Activated B cell treated with CpG ODN at 0.5 μM for 24 hours (primary cell): ENCODE measurements at regions not wholly inside any gene's neighbourhood (a gene's known extent, or its start where the extent isn't known, plus 50 kb on each side); places are given as distances from the start of the nearest gene placed in this dataset.
"Not testable (repeated sequence)": the region's sequence is repeated elsewhere in the genome, so short reads cannot be mapped to it uniquely, and the experiment has no call there.

Experiments used
- ATAC-seq: fragments of 200-7000 bp; cut with Tn5 transposase; one replicate; pipeline ENCODE4 v1.10.0; 2021; ENCODE audit warnings: low read depth, mild to moderate bottlenecking, moderate library complexity
- CTCF ChIA-PET: fragments of 350-600 bp; sonication (Branson Sonifier 250); formaldehyde crosslinking; loops from one replicate; lab custom pipeline; 2021; ENCODE audit warnings: antibody characterized with exemption; lab: Charles Lee
- POLR2A ChIA-PET: fragments of 350-600 bp; sonication (Branson Sonifier 250); formaldehyde crosslinking; loops from one replicate; lab custom pipeline; 2021; ENCODE audit warnings: antibody characterized with exemption; lab: Charles Lee
- DNase-seq: peaks from one replicate; pipeline ENCODE4 v3.0.0; 2022
- H3K27ac Mint-ChIP-seq: one replicate; pipeline ENCODE4 v1.8.0; 2020; ENCODE audit warnings: mixed read lengths
- H3K27me3 Mint-ChIP-seq: one replicate; pipeline ENCODE4 v1.8.0; 2021; ENCODE audit warnings: mixed read lengths
- H3K36me3 Mint-ChIP-seq: one replicate; pipeline ENCODE4 v1.8.0; 2021; ENCODE audit warnings: low read depth, mixed read lengths
- H3K4me1 Mint-ChIP-seq: one replicate; pipeline ENCODE4 v1.8.0; 2021; ENCODE audit warnings: mixed read lengths
- H3K4me3 Mint-ChIP-seq: one replicate; pipeline ENCODE4 v1.8.0; 2020; ENCODE audit warnings: mild to moderate bottlenecking, mixed read lengths
- H3K9me3 Mint-ChIP-seq: one replicate; pipeline ENCODE4 v1.8.0; 2020; ENCODE audit warnings: mixed read lengths
- intact Hi-C: fragments of 100-400 bp; cut with micrococcal nuclease; formaldehyde crosslinking; loops from one replicate; pipeline ENCODE4 v1.15.1; 2024
- TF ChIP-seq, protein P1 (sequence below): fragments of 200-600 bp; IDR thresholded peaks from one replicate; pipeline ENCODE4 v1.8.0; 2022; ENCODE audit warnings: antibody characterized with exemption, mild to moderate bottlenecking

DNA sequence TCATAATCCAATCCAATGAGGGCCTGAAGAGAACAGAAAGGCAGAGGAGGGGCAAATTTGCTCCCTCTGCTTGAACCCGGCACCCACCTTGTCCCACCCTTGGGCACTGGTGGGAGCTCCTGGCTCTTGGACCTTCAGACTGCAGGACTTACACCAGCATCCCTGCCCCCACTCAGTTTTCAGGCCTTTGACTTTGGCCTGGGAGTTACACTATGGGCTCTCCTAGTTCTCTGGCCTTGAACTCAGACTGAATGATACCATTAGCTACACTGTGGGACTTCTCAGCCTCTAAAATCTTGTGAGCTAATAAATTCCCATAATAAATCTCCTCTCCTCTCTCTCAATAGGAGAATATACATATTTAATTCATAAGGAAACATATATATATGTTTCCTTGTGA, 114.4 kb downstream of the AHR start:
- TF ChIP-seq, protein P1, sequence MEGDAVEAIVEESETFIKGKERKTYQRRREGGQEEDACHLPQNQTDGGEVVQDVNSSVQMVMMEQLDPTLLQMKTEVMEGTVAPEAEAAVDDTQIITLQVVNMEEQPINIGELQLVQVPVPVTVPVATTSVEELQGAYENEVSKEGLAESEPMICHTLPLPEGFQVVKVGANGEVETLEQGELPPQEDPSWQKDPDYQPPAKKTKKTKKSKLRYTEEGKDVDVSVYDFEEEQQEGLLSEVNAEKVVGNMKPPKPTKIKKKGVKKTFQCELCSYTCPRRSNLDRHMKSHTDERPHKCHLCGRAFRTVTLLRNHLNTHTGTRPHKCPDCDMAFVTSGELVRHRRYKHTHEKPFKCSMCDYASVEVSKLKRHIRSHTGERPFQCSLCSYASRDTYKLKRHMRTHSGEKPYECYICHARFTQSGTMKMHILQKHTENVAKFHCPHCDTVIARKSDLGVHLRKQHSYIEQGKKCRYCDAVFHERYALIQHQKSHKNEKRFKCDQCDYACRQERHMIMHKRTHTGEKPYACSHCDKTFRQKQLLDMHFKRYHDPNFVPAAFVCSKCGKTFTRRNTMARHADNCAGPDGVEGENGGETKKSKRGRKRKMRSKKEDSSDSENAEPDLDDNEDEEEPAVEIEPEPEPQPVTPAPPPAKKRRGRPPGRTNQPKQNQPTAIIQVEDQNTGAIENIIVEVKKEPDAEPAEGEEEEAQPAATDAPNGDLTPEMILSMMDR, result no peak
- no peak overlapping the region for H3K27ac Mint-ChIP-seq
- DNase-seq, result no peak
- intact Hi-C loops, result no loop called here
- ATAC-seq, result no peak
- no peaks in the 10 kb centered on the region for H3K36me3 Mint-ChIP-seq
- no peaks in the 10 kb centered on the region for H3K4me1 Mint-ChIP-seq
- no peak overlapping the region for H3K4me3 Mint-ChIP-seq
- H3K9me3 Mint-ChIP-seq, result no peaks in the 10 kb centered on the region
- POLR2A ChIA-PET, result no interaction called here
- CTCF ChIA-PET, result no interaction called here
- no peaks in the 10 kb centered on the region for H3K27me3 Mint-ChIP-seq

DNA sequence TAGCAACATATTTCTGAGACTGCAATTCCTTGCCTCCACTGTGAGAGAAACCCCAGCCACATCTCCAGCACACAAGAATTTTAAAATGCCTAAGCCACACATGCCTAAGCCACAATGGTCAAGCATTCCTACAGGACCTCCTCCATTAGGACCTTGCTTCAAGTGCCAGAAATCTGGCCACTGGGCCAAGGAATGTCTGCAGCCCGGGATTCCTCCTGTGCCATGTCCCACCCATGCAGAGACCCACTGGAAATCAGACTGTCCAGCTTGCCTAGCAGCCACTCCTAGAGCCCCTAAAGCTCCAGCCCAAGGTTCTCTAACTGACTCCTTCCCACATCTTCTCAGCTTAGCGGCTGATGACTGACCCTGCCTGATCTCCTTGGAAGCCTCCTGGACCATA, 117.5 kb downstream of the AHR start:
- DNase-seq, result no peak
- intact Hi-C loops, result no loop called here

DNA sequence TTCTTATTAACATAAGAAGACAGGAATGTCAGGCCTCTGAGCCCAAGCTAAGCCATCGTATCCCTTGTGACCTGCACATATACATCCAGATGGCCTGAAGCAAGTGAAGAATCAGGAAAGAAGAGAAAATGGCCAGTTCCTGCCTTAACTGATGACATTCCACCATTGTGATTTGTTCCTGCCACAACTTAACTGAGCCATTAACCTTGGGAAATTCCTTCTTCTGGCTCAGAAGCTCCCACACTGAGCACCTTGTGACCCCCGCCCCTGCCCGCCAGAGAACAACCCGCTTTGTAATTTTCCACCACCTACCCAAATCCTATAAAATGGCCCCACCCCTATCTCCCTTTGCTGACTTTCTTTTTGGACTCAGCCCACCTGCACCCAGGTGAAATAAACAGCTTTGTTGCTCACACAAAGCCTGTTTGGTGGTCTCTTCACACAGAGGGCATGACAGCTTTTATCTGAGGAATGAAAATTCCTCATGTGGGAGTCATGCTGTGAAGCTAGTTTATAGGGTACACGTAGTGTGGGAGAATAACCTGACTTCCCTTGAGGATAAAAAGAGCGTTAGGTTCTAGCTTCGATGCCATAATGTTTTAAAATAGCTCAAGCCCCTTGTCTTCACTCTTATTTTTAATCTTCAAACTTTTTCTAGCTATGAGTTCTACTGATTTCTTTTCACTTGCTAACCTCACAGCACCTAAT, 122.0 kb downstream of the AHR start:
- intact Hi-C loops, H3K4me1 Mint-ChIP-seq, H3K27me3 Mint-ChIP-seq, H3K27ac Mint-ChIP-seq, DNase-seq, H3K4me3 Mint-ChIP-seq, H3K36me3 Mint-ChIP-seq, CTCF ChIA-PET, H3K9me3 Mint-ChIP-seq, ATAC-seq: not testable (repeated sequence)
- POLR2A ChIA-PET, result interaction anchor here (0.8 kb wide), 1 partner anchor 18 kb away, joined by 3 read pairs; no protein-coding TSS in a partner anchor

More for the DNA sequence above, 117.5 kb downstream of the AHR start:
- ChIA-PET POLR2A (no interaction called here), CTCF (no interaction called here)
- no peak for ATAC-seq
- no peak overlapping the region for H3K27ac Mint-ChIP-seq
- TF ChIP-seq, protein P1, result no peak
- H3K4me3 Mint-ChIP-seq, result no peak overlapping the region
- no peaks in the 10 kb centered on the region for H3K4me1 Mint-ChIP-seq
- H3K27me3 Mint-ChIP-seq, result no peaks in the 10 kb centered on the region
- no peaks in the 10 kb centered on the region for H3K36me3 Mint-ChIP-seq
- no peaks in the 10 kb centered on the region for H3K9me3 Mint-ChIP-seq

DNA sequence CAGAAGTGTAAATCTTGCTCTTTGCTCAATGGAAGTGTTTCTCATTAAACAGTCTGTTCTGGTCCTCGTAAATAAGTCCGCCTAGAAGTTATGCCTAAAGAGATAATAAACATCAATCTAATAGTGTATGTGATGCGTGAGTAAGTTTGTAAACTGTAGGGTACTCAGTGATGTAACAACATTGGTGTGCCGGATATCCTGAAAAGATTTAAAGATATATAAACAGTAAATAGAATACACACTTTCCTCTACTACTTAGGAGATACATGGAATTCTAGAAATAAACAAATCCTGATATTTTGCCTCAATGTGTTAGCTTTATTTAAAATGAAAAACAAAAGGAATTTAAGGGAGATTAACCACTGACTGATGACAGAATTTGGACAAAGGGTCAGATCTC, 123.5 kb downstream of the AHR start:
- ChIA-PET POLR2A (no interaction called here), CTCF (no interaction called here)
- no peak overlapping the region for H3K27ac Mint-ChIP-seq
- H3K9me3 Mint-ChIP-seq, result peaks cover under 1% of the 10 kb centered on the region
- no peaks in the 10 kb centered on the region for H3K36me3 Mint-ChIP-seq
- TF ChIP-seq, protein P1, result no peak
- H3K27me3 Mint-ChIP-seq, result no peaks in the 10 kb centered on the region
- no peak overlapping the region for H3K4me3 Mint-ChIP-seq
- DNase-seq (no peak), ATAC-seq (no peak)
- intact Hi-C loops, result no loop called here
- H3K4me1 Mint-ChIP-seq, result no peaks in the 10 kb centered on the region

DNA sequence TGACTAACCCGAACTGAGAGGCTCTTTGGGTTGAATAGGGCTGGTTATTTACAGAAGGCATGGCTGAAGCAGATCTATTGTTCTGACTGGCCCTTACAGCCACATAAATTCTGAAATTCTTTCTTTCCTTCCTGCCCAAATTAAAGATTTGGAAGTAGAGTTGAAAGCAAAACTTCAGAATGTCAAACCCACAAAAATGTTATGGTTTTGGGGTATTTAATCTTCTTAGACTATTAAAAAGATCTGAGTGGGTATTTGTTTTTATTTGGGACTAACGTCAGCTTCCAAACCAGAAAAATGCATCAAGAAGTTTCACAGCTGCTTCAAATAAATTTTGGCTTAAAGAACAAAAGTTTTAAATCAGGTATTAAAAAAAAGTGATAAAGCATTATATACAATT, 124.5 kb downstream of the AHR start:
- Mint-ChIP-seq H3K4me3 (no peak overlapping the region), H3K9me3 (peaks cover 6% of the 10 kb centered on the region), H3K27me3 (no peaks in the 10 kb centered on the region), H3K36me3 (no peaks in the 10 kb centered on the region), H3K4me1 (no peaks in the 10 kb centered on the region), H3K27ac (no peak overlapping the region)
- intact Hi-C loops, result no loop called here
- ATAC-seq, result no peak
- CTCF ChIA-PET, result no interaction called here
- TF ChIP-seq, protein P1, result no peak
- POLR2A ChIA-PET, result no interaction called here
- no peak for DNase-seq

DNA sequence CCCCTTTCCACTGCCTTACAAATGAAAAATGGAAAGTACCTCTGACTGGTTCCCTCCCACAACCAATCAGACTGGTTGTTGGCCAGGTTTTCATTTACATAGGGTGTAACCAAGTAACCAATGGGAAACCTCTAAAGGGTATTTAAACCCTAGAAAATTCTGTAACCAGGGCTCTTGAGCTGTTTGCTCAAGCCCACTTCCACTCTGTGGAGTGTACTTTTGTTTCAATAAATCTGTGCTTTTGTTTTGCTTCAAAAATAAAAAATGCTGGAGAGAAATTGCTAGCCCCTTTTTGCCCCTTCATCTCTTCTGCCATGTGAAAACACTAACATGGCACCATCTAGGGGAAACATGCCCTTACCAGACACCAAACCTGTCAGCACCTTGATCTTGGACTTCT, 129.5 kb downstream of the AHR start:
- DNase-seq (no peak), ATAC-seq (no peak)
- Mint-ChIP-seq H3K4me3 (no peak overlapping the region), H3K27ac (no peak overlapping the region), H3K27me3 (no peaks in the 10 kb centered on the region), H3K4me1 (no peaks in the 10 kb centered on the region), H3K36me3 (no peaks in the 10 kb centered on the region), H3K9me3 (peaks cover 12% of the 10 kb centered on the region)
- intact Hi-C loops, result no loop called here
- ChIA-PET POLR2A (no interaction called here), CTCF (no interaction called here)
- TF ChIP-seq, protein P1, result no peak
